MM.1S (cell line): ENCODE measurements at regions not wholly inside any gene's neighbourhood (a gene's known extent, or its start where the extent isn't known, plus 50 kb on each side); places are given as distances from the start of the nearest gene placed in this dataset.
"Not testable (repeated sequence)": the region's sequence is repeated elsewhere in the genome, so short reads cannot be mapped to it uniquely, and the experiment has no call there.

Experiments used
- CTCF ChIP-seq: fragments of 300-600 bp; sonication (generic); IDR thresholded peaks from 2 replicates; pipeline ENCODE4 v1.5.1; 2016; ENCODE audit warnings: antibody characterized with exemption, low read length, mixed read lengths
- EZH2 ChIP-seq: fragments of 300-600 bp; sonication (generic); optimal IDR thresholded peaks from 2 replicates; pipeline ENCODE3; 2017; ENCODE audit warnings: low read depth, mild to moderate bottlenecking, antibody characterized with exemption, low read length, mixed read lengths

GRCh38 chr6:74488726-74489125 is 717.1 kb downstream of the COL12A1 start:
- not testable (repeated sequence) for TF ChIP-seq EZH2, CTCF
